HT1080 (cell line): ENCODE measurements at regions not wholly inside any gene's neighbourhood (a gene's known extent, or its start where the extent isn't known, plus 50 kb on each side); places are given as distances from the start of the nearest gene placed in this dataset.
A peak's percentile ranks its signal among the peaks of the same experiment; 100 is the strongest.
"Not testable (repeated sequence)": the region's sequence is repeated elsewhere in the genome, so short reads cannot be mapped to it uniquely, and the experiment has no call there.

Experiments used
- DNase-seq: peaks from one replicate; pipeline ENCODE4 v3.0.0-alpha.2; 2015; ENCODE audit warnings: low read depth

DNA sequence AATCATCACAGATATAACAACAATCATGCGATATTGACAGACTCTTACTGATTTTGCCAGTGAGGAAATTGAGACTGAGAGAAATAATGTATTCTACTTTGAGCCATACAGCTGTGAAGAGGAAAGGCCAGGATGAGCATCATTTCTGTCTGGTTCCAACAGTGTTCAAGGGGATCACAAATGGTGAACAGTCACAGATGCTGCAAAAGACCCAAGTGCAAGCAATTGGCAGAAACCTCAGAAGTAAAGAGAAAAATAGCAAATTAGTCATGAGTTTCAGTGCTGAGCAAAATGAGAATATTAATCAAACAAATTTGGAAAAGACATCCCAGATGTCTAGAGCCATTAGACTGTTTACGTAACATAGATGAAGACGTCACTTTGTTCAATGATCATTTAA lies 114.1 kb downstream of the RAB38 start:
- DNase-seq = no peak

DNA sequence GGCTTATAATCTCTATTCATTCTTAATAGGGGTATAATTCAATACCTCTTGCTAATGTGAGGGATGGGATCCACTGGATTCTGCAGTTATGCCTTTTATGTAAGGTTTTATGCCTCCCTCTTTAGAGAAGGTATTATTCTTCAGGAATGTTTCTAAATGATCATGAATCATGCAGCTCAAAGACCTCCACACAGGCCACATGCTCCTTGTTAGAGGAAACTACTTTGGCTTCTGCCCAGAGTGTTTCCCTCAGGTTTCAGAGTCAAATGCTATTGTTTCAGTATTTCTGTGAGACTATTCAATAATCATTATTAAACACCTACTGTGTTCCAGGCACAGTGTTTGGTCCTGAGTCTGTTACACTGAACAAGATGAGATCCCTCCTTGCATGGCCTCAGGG lies 115.9 kb downstream of the RAB38 start:
- peak; percentile 27 for DNase-seq

DNA sequence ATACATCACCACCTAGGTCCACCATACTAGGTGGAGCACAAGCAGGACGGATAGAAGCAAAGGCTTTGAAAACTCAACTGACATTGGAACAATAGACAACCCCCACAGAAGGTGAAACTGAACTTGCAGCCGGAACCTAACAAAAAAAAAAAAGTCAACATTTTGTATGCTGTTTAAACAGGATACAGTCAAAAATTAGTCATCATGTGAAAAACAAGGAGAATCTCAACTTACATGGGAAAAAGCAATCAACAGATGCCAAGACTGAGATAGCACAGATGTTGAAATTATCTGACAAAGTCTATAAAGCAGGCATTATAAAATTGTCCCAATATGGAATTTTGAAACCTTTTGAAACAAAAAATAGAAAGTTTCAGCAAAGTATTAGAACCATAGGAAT lies 123.8 kb downstream of the RAB38 start:
- DNase-seq = peak; percentile 78

DNA sequence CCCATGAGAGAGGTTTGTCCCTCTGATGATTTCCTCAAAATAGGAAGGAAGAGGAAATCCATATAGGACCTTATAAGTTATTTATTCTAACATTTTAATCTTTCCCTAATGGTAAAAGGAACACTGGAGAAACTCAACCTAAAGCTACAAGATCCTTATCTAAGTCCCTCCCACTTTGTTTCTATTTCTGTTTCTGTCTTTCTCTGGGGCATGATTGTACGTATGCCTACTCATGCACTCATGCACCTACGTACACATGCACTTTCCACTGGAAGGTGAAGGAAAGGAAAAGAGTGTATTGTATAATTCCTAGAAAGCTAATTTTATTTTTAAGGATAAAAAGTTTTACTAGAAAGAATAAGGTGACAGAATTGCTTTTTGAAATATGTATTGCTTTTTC lies 125.0 kb downstream of the RAB38 start:
- no peak for DNase-seq

DNA sequence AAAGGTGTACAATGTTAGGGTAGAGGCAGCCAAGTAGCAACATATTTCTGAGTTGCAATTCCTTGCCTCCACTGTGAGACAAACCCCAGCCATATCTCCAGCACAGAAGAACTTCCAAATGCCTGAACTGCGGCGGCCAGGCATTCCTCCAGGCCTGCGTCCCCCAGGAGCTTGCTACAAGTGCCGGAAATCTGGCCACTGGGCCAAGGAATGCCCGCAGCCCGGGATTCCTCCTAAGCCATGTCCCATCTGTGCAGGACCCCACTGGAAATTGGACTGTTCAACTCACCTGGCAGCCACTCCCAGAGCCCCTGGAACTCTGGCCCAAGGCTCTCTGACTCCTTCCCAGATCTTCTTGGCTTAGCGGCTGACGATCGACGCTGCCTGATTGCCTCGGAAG lies 130.0 kb downstream of the RAB38 start:
- not testable (repeated sequence) for DNase-seq

DNA sequence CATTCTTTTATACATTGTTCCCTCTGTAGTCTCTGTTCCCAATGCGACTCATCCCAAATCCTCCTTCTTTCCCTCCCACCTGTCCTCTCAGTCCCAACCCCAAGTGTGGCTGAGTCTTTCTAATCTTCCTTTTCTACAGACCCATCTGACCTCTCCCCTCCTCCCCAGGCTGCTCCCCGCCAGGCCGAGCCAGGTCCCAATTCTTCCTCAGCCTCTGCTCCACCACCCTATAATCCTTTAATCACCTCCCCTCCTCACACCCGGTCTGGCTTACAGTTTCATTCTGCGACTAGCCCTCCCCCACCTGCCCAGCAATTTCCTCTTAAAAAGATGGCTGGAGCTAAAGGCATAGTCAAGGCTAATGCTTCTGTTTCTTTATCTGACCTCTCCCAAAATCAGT lies 130.6 kb downstream of the RAB38 start:
- DNase-seq = not testable (repeated sequence)

DNA sequence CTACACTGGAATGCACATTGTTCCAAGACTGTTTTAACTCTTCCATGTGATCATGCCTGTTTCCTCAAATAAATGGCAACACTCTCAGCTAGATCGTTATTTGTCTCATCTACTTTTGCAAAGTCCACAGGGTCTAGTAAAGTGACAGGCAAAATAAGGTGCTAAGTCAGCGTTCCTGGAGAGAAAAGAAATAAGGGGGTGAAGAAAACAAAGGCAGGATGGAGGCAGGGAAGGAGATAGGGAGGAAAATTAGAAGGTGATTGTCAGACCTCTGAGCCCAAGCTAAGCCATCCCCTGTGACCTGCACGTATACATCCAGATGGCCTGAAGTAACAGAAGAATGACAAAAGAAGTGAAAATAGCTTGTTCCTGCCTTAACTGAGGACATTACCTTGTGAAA lies 132.1 kb downstream of the RAB38 start:
- DNase-seq = no peak

DNA sequence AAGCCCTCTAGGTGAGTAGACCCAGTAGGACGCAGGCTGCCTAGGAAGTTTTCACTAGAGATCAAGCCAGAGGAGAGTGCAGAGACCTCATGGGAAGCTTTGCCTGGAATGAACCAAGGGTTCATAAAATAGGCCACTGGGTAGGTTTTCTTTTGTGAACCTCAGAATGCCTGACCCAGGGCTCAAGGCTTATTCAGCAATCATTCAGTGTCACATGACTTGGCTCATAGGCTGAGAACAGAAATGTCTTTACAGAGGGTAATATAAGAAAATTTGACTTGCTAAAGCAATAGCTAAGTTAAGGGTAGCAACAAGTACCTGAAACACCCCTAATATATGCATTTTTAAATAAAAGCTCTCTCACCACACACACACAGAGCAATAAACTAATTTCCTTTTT lies 132.6 kb downstream of the RAB38 start:
- no peak for DNase-seq

DNA sequence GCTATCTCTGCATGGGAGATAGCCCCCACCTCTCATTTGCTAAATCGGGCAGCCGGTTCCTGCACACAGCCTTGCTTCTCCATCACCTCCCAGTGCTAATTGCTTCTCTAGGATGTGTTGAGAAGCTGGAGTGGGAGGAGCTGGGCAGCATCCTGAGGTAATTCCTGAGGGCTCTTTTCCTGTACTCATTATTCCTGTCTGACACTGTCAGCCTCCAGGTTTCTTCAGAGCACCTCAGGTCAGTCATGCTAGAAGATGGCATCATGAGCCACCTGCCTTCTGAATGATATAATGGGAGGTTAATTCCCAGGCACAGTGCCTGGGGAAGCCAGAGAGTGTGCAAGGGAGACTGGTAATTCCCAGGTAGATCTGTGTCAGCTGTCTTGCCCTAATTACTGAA lies 133.0 kb downstream of the RAB38 start:
- DNase-seq = no peak

DNA sequence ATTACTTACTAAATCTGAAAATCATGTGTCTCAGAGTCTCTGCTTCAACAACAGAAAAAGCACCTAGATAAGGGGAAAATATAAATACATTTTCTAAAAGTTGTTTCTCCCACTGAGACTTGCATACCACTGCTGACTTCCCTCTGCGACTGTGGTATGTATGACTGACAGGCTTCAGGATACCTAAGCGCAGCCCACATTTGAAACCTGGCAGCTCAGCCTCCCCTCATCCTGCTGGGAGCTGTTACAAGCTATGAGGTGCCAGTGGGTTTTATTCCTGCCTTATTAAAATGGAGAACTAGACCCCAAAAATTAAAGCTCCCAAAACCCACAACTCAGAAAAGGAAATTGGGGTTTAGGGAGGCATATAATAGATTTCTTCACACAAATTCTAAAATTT lies 133.6 kb downstream of the RAB38 start:
- no peak for DNase-seq

DNA sequence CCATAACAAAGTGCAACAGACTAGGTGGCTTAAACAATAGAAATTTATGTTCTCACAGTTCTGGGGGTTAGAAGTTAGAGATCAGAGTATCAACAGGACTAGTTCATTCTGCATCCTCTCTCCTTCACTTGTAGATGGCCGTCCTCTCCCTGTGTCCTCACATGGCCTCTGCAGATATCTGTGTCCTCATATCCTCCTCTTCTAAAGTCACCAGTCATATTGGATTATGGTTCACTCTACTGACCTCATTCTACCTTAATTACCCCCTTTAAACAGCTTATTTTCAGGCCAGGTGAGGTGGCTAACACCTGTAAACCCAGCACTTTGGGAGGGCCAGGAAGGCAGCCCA lies 135.1 kb downstream of the RAB38 start:
- no peak for DNase-seq

DNA sequence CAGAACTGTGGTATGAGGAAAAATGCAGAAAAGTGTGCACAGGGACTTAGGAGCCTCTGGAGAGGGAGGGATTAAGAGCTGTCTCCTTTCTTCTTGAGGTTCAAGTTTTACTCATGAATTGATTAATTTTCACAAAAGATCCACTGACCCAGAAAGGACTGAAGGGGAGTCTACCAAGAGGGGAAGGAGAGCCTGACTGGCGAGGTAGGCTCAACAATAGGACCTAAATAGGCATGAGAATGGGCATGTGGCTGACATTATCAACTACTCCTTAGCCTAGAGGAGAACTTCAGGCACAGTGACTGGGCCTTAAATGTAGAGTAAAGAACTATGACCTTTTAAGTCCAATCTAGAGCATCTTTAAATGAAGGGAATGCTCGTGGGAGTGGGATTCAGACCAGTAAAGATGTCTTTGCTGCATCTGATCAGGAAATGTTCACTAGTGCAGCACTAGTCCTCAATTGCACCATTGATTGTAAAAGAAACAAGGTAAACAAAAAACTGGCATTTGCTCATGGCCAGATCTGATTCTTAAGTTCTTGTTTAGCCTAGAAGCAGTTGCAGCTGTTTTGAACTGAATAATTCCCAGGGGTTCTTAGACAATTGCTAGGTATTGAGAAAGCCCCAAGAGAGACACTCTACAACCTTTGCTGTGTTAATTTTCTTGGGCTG lies 135.6 kb downstream of the RAB38 start:
- DNase-seq = no peak

DNA sequence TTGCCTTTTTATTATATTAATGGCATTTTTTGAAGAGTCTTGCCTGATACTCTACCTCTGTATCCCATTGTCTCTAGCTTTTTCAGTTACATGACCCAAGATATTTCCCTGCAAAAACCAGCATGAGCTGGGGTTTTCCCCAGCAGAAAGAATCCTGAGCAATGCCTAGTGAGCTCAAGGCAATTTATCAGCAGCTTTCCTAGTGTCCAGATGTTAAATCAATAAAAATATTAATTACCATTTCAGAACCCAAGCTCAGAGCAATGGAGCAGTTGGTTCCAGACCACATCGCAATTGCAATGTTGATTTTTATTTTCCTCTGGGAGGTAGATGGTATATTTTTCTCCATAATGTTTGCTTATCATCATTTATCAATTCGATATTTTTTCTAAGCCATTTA lies 137.2 kb downstream of the RAB38 start:
- no peak for DNase-seq

DNA sequence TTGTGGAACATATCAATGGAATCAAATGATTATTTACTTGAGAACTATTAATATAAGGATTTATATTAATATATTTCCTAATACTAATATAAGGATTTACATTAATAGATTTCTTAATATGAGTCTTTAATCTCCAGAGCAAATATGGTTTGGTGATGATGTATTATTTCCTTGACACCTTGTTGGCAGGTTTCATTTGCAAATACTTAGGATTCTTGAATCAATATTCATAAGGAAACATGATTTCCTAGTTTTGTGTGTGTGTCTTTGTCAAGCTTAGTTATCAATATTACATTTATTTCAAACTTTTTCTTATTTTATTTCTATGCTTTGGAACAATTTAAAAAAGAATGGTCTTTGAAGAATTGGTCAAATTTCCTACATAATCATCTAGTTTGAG lies 138.5 kb downstream of the RAB38 start:
- DNase-seq = no peak

DNA sequence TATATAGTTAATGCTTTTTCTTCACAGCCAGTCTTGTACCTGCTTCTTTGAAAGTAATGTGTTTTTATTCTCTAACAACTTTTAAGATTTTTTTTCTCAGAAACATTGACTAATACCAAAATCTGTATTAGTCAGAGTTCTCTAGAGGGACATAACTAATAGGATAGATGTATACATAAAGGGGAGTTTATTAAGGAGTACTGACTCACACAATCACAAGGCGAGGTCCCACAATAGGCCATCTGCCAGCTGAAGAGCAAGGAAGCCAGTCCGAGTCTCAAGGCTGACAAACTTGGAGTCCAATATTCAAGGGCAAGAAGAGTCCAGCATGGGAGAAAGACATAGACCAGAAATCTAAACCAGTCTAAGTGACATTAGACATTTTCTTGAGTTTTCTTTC lies 140.0 kb downstream of the RAB38 start:
- DNase-seq = peak; percentile 29

DNA sequence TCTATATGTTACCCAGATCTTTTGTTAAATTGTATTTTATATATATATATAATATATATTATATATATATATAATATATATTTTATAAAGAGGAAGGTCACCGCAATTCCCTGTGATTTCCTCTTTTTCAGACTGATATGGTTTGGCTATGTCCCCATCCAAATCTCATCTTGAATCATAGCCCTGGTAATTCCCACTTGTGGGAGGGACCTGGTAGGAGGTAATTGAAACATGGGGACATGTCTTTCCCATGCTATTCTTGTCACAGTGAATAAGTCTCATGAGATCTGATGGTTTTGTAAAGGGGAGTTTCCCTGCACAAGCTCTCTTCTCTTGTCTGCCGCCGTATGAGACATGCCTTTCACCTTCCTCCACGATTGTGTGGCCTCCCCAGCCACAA lies 157.6 kb downstream of the RAB38 start:
- no peak for DNase-seq

DNA sequence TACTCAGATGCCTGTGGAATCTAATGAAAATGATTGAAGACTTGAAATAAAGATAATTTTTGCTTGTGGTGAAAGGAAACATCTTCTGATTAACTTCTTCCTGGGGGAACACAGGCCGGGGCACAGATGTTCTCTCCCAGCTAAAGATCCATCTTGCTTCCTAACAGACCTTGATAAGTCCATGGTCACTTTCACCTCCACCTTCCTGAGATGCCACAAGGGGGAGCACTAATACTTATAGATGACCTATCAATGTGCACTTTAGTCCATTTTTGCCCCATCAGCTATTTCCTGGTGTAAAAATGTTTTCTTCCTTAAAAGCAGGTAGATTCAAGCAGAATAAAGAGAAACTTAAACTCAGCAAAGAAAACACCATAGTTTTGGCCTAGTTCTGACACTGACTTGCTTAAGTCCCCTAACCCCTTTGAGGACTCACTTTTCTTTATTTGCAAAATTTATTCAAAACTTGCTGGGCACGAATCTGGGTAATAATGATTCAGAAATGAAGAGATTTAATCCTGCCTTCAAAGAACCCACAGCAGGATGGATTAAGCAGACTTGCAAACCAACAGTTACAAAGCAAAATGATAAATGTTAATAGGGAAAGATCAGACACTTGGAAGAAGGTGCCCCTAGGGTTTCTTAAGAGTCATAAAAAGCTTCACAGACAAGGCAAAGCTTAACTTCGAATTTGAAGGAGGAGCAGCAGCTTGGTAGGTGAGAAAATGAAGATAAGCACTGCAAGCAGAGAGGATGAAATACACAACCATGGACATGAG lies 158.7 kb downstream of the RAB38 start:
- peak; percentile 65 for DNase-seq

DNA sequence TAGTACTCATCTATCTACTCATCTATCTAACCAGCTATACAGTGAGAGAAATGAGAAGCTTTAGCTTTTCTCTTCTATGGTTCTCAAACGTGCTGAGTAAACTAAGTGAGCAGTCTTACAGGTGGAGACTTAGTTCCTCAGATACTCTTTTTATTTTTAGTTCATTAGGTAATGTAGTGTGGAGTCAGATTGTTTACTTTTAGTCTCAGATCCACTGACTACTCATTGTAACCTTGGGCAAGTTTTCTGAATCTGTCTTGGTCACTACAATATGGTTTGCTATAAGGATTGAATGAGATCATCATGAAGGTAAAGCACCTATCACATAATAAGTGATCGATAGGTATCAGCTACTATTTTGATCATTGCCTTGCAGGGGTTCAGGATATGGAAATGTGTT lies 160.1 kb downstream of the RAB38 start:
- no peak for DNase-seq

DNA sequence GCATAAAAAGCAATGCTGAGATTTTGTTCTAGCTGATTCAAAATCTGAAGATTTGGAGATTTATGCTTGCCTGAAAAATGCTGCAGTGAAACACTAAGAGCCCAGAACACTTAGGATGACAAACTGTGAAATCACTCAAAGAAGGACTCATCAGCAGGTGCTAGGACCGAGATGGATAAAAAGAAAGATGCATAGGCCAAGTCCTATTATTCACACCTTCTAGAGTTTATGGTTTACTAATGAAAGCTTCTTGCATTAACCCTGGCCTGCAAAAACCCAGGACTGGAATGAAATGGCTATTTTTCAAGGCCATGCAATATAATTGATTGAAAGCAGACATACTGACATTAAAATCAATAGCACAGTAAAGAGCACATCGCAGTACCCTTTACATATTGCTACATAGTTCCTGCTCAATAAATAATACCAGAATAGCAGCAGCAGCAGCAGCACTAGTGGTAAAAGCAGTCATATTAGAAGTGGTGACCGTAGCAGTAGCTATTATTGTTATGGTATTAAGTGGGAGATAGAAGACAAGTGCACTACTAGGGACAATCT lies 161.7 kb downstream of the RAB38 start:
- no peak for DNase-seq

DNA sequence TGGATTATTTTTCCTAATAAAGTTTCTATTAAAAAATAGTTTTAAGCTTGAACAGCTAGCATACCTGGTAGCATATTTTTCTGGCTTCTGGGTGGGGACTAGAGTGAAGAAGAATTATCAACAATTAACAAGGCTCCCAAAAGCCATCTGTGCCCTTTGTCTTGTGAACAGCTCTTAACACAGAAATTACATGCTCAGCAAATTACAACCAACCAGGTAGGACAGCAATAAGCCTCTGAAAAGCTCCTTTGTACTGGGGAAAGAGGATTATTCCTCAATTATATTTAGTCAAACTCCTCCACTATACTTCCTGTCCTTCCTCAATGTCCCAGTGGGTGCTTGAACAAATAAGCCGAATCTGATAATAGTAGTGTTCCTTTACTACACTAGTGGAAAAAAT lies 162.8 kb downstream of the RAB38 start:
- no peak for DNase-seq

DNA sequence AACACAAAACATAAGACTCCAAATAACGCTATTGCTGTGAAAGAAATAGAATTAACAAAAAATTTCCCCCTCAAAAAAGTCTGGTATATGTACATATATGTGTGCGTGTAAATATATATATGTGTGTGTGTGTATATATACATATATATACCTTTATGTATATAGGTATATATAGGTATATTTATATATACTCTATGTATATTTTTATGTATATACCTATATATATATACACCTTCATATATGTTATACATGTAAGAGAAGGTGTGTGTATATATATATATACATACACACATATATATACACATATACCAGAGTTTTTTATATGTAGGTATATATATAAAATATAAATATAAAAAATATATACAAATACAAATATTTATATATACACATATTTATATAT lies 199.2 kb downstream of the RAB38 start:
- DNase-seq = no peak

DNA sequence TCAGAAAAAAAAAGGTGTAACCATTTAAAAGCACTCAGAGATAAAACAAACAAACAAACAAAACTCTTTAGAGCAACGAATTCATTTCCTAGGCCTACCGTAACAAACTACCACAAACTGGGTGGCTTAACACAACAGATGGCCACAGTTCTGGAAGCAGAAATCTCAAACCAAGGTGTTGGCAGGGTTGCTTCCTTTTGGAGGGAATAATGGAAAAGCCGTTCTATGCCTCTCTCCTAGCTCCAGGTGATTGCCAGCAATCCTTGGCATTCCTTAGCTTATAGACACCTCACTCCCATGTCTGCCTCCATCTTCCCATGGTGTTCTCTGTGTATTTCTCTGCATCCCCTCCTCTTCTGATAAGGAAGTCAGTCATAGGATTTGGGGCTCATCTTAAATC lies 200.4 kb downstream of the RAB38 start:
- DNase-seq = no peak

DNA sequence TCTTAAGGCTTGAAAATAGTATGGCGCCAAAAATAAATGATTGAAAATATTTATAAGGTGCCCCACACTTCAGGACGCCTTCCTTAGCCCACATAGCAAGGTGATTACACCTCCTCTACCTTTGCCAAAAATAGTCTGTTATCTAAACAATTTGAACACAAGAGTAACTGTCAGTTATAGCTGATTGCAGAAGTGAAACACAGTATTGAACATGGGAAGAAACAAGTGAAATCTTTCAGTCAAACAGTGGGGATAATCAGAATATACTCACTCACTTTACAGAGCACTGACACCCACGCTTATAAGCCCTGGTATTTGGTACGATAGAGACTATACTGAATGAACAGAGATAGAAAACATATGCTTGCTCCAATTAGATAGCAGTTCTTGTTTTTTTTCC lies 203.1 kb downstream of the RAB38 start:
- DNase-seq = no peak
